ENCODE measurements at regions not wholly inside any gene's neighbourhood (a gene's known extent, or its start where the extent isn't known, plus 50 kb on each side); places are given as distances from the start of the nearest gene placed in this dataset.
"Not testable (repeated sequence)": the region's sequence is repeated elsewhere in the genome, so short reads cannot be mapped to it uniquely, and the experiment has no call there.

- no peak for DNase-seq
These were observed 121.2 kb downstream of the GASK1B start for GRCh38 chr4:158051401-158052235.

- no peak for DNase-seq
These were observed 121.9 kb downstream of the GASK1B start for GRCh38 chr4:158050942-158051341.

- DNase-seq = no peak
These were observed 126.5 kb downstream of the GASK1B start for GRCh38 chr4:158046345-158046744.

GRCh38 chr4:158043971-158044618, 128.7 kb downstream of the GASK1B start:
- no peak for DNase-seq

GRCh38 chr4:158042591-158043030, 130.2 kb downstream of the GASK1B start:
- DNase-seq = no peak

- no peak for DNase-seq
These were observed 134.1 kb downstream of the GASK1B start for GRCh38 chr4:158038718-158039117.

GRCh38 chr4:158036998-158037397, 135.8 kb downstream of the GASK1B start:
- no peak for DNase-seq

- no peak for DNase-seq
These were observed 137.1 kb downstream of the GASK1B start for GRCh38 chr4:158035662-158036195.

- DNase-seq = peak; percentile 74 to 88 (median 86)
These were observed 139.3 kb downstream of the GASK1B start for GRCh38 chr4:158033416-158034120.

- DNase-seq = no peak
These were observed 140.0 kb downstream of the GASK1B start for GRCh38 chr4:158032733-158033415.

GRCh38 chr4:158028381-158028780, 144.4 kb downstream of the GASK1B start:
- not testable (repeated sequence) for DNase-seq

- no peak for DNase-seq
These were observed 147.7 kb downstream of the GASK1B start for GRCh38 chr4:158025131-158025530.

- DNase-seq = peak in 1 of 3 donors; percentile 26
These were observed 152.0 kb downstream of the GASK1B start for GRCh38 chr4:158020734-158021346.

GRCh38 chr4:158020176-158020575, 152.6 kb downstream of the GASK1B start:
- peak; percentile 78 to 87 (median 85) for DNase-seq

- DNase-seq = no peak
These were observed 154.0 kb downstream of the GASK1B start for GRCh38 chr4:158018831-158019230.

GRCh38 chr4:158018221-158018830, 154.5 kb downstream of the GASK1B start:
- DNase-seq = no peak

GRCh38 chr4:158016511-158016910, 156.3 kb downstream of the GASK1B start:
- DNase-seq = no peak

GRCh38 chr4:158015241-158015640, 157.6 kb downstream of the GASK1B start:
- DNase-seq = peak in 2 of 3 donors; percentile 22 to 37

GRCh38 chr4:158013858-158014257, 159.0 kb downstream of the GASK1B start:
- no peak for DNase-seq

GRCh38 chr4:158010361-158010760, 162.5 kb downstream of the GASK1B start:
- peak in 2 of 3 donors; percentile 60 to 62 for DNase-seq

- DNase-seq = no peak
These were observed 164.1 kb downstream of the GASK1B start for GRCh38 chr4:158008551-158009218.

Measured in suppressor macrophage treated with lipopolysaccharide for 1 hour (primary cell).